Right lobe of liver (tissue), 4 donors: ENCODE measurements at regions not wholly inside any gene's neighbourhood (a gene's known extent, or its start where the extent isn't known, plus 50 kb on each side); places are given as distances from the start of the nearest gene placed in this dataset.
"Not testable (repeated sequence)": the region's sequence is repeated elsewhere in the genome, so short reads cannot be mapped to it uniquely, and the experiment has no call there.

Source experiments
- CTCF ChIP-seq, 4 donors: fragments of 200-600 bp in 3 of 4; fragments of 450-650 bp in 1 of 4; IDR thresholded peaks; one replicate each; pipeline versions ENCODE4 v1.5.1 to v1.8.0; 2016 to 2022; ENCODE audit warnings: antibody characterized with exemption in 4 of 4, mild to moderate bottlenecking in 2 of 4
- POLR2A ChIP-seq: fragments of 450-650 bp; IDR thresholded peaks from one replicate; pipeline ENCODE4 v1.6.1; 2017; ENCODE audit warnings: antibody characterized with exemption, mild to moderate bottlenecking
- donor health status: DM: no; HTN: no; CAD: no.
- donor health status: DM: no; HTN: no; CAD: no.
- donor health status: DM: no; HTN: yes; CAD: no.

- TF ChIP-seq CTCF (IDR thresholded peaks at IDR 0.05); POLR2A: not testable (repeated sequence)
Measured at GRCh38 chr5:51250957-51251356, 132.3 kb upstream of the ISL1 start.
